Tibial artery (tissue), 4 donors: ENCODE measurements at regions not wholly inside any gene's neighbourhood (a gene's known extent, or its start where the extent isn't known, plus 50 kb on each side); places are given as distances from the start of the nearest gene placed in this dataset.

Experiments used
- DNase-seq, 2 donors: peaks; one replicate each; pipeline ENCODE4 v3.0.0-alpha.2; 2019
- H3K27ac ChIP-seq, 2 donors: fragments of 200-600 bp; sonication (generic) in 1 of 2; 1 replicate in 1 of 2; 2 replicates in 1 of 2; pipeline ENCODE4 v1.5.1; 2018 to 2019; ENCODE audit warnings: mild to moderate bottlenecking in 1 of 2
- H3K27me3 ChIP-seq, 2 donors: fragments of 200-600 bp; sonication (generic) in 1 of 2; one replicate each; pipeline versions ENCODE4 v1.5.1 to v1.6.0; 2016 to 2019
- H3K36me3 ChIP-seq, 3 donors: fragments of 200-600 bp; sonication (generic) in 2 of 3; one replicate each; pipeline ENCODE4 v1.5.1; 2016 to 2019; ENCODE audit warnings: mild to moderate bottlenecking in 2 of 3
- H3K4me1 ChIP-seq, 4 donors: fragments of 200-600 bp; sonication (generic) in 2 of 4; 1 replicate in 3 of 4; 2 replicates in 1 of 4; pipeline ENCODE4 v1.5.1; 2016 to 2019
- H3K4me3 ChIP-seq, 2 donors: fragments of 200-600 bp; sonication (generic) in 1 of 2; 1 replicate in 1 of 2; 2 replicates in 1 of 2; pipeline ENCODE4 v1.5.1; 2018 to 2019; ENCODE audit warnings: mild to moderate bottlenecking in 2 of 2
- H3K9me3 ChIP-seq, 3 donors: fragments of 200-600 bp; sonication (generic) in 1 of 3; one replicate each; pipeline ENCODE4 v1.5.1; 2016 to 2019
- CTCF ChIP-seq, 2 experiments: fragments of 200-600 bp in 1 of 2; fragments of 450-650 bp in 1 of 2; IDR thresholded peaks; one replicate each; pipeline ENCODE4 v1.5.1; 2017 to 2019; ENCODE audit warnings: antibody characterized with exemption in 2 of 2, mild to moderate bottlenecking in 1 of 2, moderate library complexity in 1 of 2
- intact Hi-C: fragments of 100-400 bp; cut with DNase I; formaldehyde crosslinking; loops from one replicate; pipeline ENCODE4 v1.15.0; 2023; ENCODE audit warnings: low total_unique reads

- no peaks in the 10 kb centered on the region for H3K4me1 ChIP-seq
- TF ChIP-seq CTCF (IDR thresholded peaks at IDR 0.05), result no peak
- H3K36me3 ChIP-seq, result no peaks in the 10 kb centered on the region
- intact Hi-C loops, result no loop called here
- DNase-seq, result no peak
- no peaks in the 10 kb centered on the region for H3K9me3 ChIP-seq
- H3K27ac ChIP-seq, result no peak overlapping the region
- H3K4me3 ChIP-seq, result no peak overlapping the region
- peaks cover 0 to 4% of the 10 kb centered on the region in 2 donors for H3K27me3 ChIP-seq
Observed at GRCh38 chr1:187396226-187396625, 567.5 kb downstream of the PLA2G4A start.

- Histone ChIP-seq H3K36me3 (no peaks in the 10 kb centered on the region), H3K27ac (no peak overlapping the region), H3K27me3 (peaks cover 0 to 4% of the 10 kb centered on the region in 2 donors), H3K4me1 (no peaks in the 10 kb centered on the region), H3K4me3 (no peak overlapping the region), H3K9me3 (no peaks in the 10 kb centered on the region)
- intact Hi-C loops, result no loop called here
- no peak for DNase-seq
- no peak for TF ChIP-seq CTCF (IDR thresholded peaks at IDR 0.05)
Observed at GRCh38 chr1:187396929-187397796, 568.4 kb downstream of the PLA2G4A start.

- no peak for TF ChIP-seq CTCF (IDR thresholded peaks at IDR 0.05)
- H3K27me3 ChIP-seq, result no peaks in the 10 kb centered on the region
- H3K4me1 ChIP-seq, result no peaks in the 10 kb centered on the region
- H3K9me3 ChIP-seq, result no peaks in the 10 kb centered on the region
- intact Hi-C loops, result no loop called here
- no peak for DNase-seq
- H3K27ac ChIP-seq, result no peak overlapping the region
- no peak overlapping the region for H3K4me3 ChIP-seq
- no peaks in the 10 kb centered on the region for H3K36me3 ChIP-seq
Observed at GRCh38 chr1:187408212-187409004, 579.7 kb downstream of the PLA2G4A start.

GRCh38 chr1:187409341-187409740 is 580.6 kb downstream of the PLA2G4A start:
- Histone ChIP-seq H3K36me3 (no peaks in the 10 kb centered on the region), H3K27ac (no peak overlapping the region), H3K27me3 (no peaks in the 10 kb centered on the region), H3K9me3 (no peaks in the 10 kb centered on the region), H3K4me1 (no peaks in the 10 kb centered on the region), H3K4me3 (no peak overlapping the region)
- TF ChIP-seq CTCF (IDR thresholded peaks at IDR 0.05), result no peak
- intact Hi-C loops, result no loop called here
- DNase-seq, result no peak

GRCh38 chr1:187411118-187411517 is 582.4 kb downstream of the PLA2G4A start:
- Histone ChIP-seq H3K4me1 (no peaks in the 10 kb centered on the region), H3K36me3 (no peaks in the 10 kb centered on the region), H3K27me3 (no peaks in the 10 kb centered on the region), H3K27ac (no peak overlapping the region), H3K4me3 (no peak overlapping the region), H3K9me3 (no peaks in the 10 kb centered on the region)
- no peak for DNase-seq
- no peak for TF ChIP-seq CTCF (IDR thresholded peaks at IDR 0.05)
- intact Hi-C loops, result no loop called here
